ENCODE measurements at regions not wholly inside any gene's neighbourhood (a gene's known extent, or its start where the extent isn't known, plus 50 kb on each side); places are given as distances from the start of the nearest gene placed in this dataset.

DNA sequence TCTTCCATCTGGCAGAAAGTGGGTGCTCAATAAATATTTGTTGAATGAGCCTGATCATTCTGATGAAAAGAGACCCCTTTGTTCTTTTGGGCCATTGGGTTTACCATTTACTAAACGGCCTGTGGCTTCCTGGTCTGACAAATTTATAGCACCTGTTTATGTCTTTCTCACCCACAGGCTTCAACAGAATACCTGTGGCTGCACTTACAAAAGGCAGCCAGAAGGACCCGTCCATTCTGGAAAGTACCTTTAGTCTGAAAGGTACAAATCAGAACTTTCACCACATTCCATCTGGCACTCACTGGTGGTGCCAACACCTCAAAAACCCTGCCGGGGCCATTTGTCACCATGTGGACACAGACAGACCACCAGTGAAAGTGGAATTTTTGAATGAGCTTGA, 167.5 kb downstream of the ETAA1 start:
- TF ChIP-seq, protein P1, sequence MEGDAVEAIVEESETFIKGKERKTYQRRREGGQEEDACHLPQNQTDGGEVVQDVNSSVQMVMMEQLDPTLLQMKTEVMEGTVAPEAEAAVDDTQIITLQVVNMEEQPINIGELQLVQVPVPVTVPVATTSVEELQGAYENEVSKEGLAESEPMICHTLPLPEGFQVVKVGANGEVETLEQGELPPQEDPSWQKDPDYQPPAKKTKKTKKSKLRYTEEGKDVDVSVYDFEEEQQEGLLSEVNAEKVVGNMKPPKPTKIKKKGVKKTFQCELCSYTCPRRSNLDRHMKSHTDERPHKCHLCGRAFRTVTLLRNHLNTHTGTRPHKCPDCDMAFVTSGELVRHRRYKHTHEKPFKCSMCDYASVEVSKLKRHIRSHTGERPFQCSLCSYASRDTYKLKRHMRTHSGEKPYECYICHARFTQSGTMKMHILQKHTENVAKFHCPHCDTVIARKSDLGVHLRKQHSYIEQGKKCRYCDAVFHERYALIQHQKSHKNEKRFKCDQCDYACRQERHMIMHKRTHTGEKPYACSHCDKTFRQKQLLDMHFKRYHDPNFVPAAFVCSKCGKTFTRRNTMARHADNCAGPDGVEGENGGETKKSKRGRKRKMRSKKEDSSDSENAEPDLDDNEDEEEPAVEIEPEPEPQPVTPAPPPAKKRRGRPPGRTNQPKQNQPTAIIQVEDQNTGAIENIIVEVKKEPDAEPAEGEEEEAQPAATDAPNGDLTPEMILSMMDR (IDR thresholded peaks at IDR 0.05) = no peak

DNA sequence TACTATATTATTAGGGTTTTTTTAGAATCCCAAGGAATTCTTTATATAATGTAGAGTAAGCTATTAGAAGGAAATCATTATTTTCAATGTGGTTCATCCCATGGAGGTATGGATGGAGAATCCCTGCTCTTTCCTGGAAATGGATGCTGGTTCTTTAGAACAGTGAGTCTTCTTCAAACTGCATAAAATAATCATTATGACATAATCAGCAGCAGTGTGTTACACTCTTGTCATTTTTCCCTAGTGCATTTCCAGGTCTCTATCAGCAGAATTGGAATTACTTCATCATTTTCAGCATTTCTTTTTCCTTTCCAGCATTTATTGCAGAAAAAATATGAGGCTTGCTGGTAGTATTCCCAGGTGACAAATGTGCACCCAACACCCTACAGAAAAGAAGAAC, 168.1 kb downstream of the ETAA1 start:
- TF ChIP-seq, protein P1 (IDR thresholded peaks at IDR 0.05) = no peak

GRCh38 chr2:67565761-67566160, 168.6 kb downstream of the ETAA1 start:
- TF ChIP-seq, protein P1 (IDR thresholded peaks at IDR 0.05) = no peak

DNA sequence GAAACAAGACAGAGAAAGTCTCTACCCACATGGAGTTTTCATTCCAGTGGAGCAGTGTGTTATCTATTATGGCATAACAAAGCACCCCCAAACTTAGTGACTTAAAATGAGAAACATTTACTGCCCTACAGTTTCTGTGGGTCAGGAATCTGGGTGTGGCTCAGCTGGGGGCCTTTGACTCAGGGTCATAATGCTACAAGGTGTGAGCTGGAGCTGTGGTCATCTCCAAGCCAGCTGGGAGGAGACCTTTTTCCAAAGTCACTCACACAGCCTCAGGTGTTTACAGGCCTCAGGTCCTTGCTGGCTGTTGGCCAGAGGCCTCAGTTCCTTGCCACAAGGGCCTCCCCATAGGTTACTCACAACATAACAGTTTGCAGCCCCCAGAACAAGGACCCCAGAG, 169.2 kb downstream of the ETAA1 start:
- TF ChIP-seq, protein P1 (IDR thresholded peaks at IDR 0.05) = no peak

DNA sequence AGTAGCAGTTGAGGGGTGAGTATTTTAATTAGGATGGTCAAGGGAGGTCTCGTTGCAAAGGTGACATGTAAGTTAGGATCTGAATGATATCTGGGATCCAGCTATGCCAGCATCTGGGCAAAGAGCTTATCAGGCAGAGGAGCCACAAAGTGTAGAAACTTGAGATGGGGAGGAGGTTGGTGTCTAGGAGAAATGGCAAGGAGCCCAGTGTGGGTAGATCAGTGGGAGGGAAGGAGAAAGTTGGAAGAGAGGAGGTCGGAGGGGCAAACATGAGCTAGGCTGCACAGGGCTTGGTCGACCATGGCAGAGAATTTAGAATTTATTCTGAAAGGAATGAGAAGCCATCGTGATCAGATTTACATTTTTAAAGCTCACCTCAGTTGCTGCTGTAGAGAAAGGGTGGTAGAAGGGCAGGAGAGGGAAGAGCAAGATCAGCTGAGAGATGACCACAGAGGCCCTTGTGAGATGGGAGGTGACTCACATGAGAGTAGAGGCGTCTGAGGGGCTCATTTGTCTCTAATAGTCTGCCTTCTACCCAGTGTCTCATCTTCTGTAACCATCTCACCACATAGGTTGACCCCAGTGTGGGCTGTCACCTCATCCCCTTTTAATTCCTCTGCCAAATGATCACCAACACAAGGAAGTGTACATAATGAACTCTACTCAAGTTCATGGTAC, 170.0 kb downstream of the ETAA1 start:
- TF ChIP-seq, protein P1 (IDR thresholded peaks at IDR 0.05) = no peak

DNA sequence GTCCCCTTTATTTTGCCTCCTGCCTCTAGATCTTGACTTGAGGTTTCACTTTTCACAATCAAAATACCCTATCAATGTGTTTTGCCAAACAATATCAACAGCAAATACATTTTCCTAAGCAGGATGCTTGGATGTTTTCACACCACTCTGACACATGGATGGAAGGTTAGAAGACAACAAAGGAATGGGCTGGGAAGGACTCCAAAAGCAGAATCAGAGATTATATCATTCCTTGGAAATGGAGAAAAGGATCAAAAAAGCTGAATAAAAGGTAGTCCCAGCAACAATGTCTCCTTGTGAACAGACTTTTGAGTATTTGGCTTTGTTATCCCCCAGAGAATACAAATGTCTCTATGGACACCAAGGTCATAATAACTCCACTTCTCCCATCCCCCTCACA, 170.8 kb downstream of the ETAA1 start:
- TF ChIP-seq, protein P1 (IDR thresholded peaks at IDR 0.05) = no peak

GRCh38 chr2:67570611-67571010, 173.5 kb downstream of the ETAA1 start:
- TF ChIP-seq, protein P1 (IDR thresholded peaks at IDR 0.05) = no peak
